Thyroid gland (tissue), 4 donors: ENCODE measurements at regions not wholly inside any gene's neighbourhood (a gene's known extent, or its start where the extent isn't known, plus 50 kb on each side); places are given as distances from the start of the nearest gene placed in this dataset.

Source experiments
- DNase-seq, 2 donors: peaks; one replicate each; pipeline ENCODE4 v3.0.0-alpha.2; 2019
- H3K27ac ChIP-seq, 3 donors: fragments of 200-600 bp; sonication (generic); 1 replicate in 2 of 3; 2 replicates in 1 of 3; pipeline ENCODE4 v1.5.1; 2016 to 2019; ENCODE audit warnings: mild to moderate bottlenecking in 1 of 3, moderate library complexity in 1 of 3
- H3K27me3 ChIP-seq: fragments of 200-600 bp; sonication (generic); one replicate; pipeline ENCODE4 v1.5.1; 2019
- H3K36me3 ChIP-seq, 2 donors: fragments of 200-600 bp; sonication (generic); one replicate each; pipeline ENCODE4 v1.5.1; 2016 to 2019
- H3K4me1 ChIP-seq, 2 donors: fragments of 200-600 bp; sonication (generic); one replicate each; pipeline ENCODE4 v1.5.1; 2017 to 2019
- H3K4me3 ChIP-seq, 3 donors: fragments of 200-600 bp; sonication (generic); replicated peaks in 1 of 3; 1 replicate in 2 of 3; 2 replicates in 1 of 3; pipeline ENCODE4 v1.5.1; 2016; ENCODE audit warnings: mild to moderate bottlenecking in 1 of 3
- H3K9me3 ChIP-seq: fragments of 200-600 bp; sonication (generic); one replicate; pipeline ENCODE4 v1.5.1; 2017
- CTCF ChIP-seq, 6 experiments: fragments of 200-600 bp in 3 of 6; fragments of 450-650 bp in 3 of 6; sonication (generic) in 3 of 6; IDR thresholded peaks; one replicate each; pipeline ENCODE4 v1.5.1; 2016 to 2019; ENCODE audit warnings: antibody characterized with exemption in 6 of 6, mild to moderate bottlenecking in 2 of 6, inconsistent platforms in 1 of 6, moderate library complexity in 1 of 6
- POLR2A ChIP-seq, 2 donors: fragments of 450-650 bp; IDR thresholded peaks; one replicate each; pipeline ENCODE4 v1.6.1; 2017; ENCODE audit warnings: antibody characterized with exemption in 2 of 2, mild to moderate bottlenecking in 2 of 2, moderate library complexity in 1 of 2
- WGBS, 2 donors: methylation state at CpG; one replicate each; pipeline ENCODE4 v1.1.5; 2017; 5-methylcytosine and 5-hydroxymethylcytosine counted together
- intact Hi-C: fragments of 100-400 bp; cut with DNase I; formaldehyde crosslinking; loops from one replicate; pipeline ENCODE4 v1.15.1; 2023

- H3K4me1 ChIP-seq: no peaks in the 10 kb centered on the region
- H3K36me3 ChIP-seq: no peaks in the 10 kb centered on the region
- intact Hi-C loops: no loop called here
- no peak overlapping the region for H3K4me3 ChIP-seq
- no peaks in the 10 kb centered on the region for H3K9me3 ChIP-seq
- WGBS, 2 donors: 69 to 79% methylated on average over 2 of the region's 2 CpGs
- DNase-seq: no peak
- H3K27me3 ChIP-seq: no peaks in the 10 kb centered on the region
- no peak for TF ChIP-seq POLR2A (IDR thresholded peaks at IDR 0.05)
- TF ChIP-seq CTCF (IDR thresholded peaks at IDR 0.05): no peak
- H3K27ac ChIP-seq: no peak overlapping the region
Observed at GRCh38 chr4:125940426-125940825, 625.7 kb downstream of the FAT4 start.

- Histone ChIP-seq H3K4me1 (no peaks in the 10 kb centered on the region), H3K9me3 (no peaks in the 10 kb centered on the region), H3K36me3 (no peaks in the 10 kb centered on the region), H3K27me3 (no peaks in the 10 kb centered on the region), H3K27ac (no peak overlapping the region), H3K4me3 (no peak overlapping the region)
- no peak for DNase-seq
- 94 to 98% methylated on average over 2 of the region's 2 CpGs for WGBS, 2 donors
- TF ChIP-seq POLR2A (IDR thresholded peaks at IDR 0.05): no peak
- no peak for TF ChIP-seq CTCF (IDR thresholded peaks at IDR 0.05)
- intact Hi-C loops: no loop called here
Observed at GRCh38 chr4:125944966-125945365, 630.2 kb downstream of the FAT4 start.

GRCh38 chr4:125948021-125948420 lies 633.3 kb downstream of the FAT4 start:
- TF ChIP-seq CTCF (IDR thresholded peaks at IDR 0.05): no peak
- no peak for TF ChIP-seq POLR2A (IDR thresholded peaks at IDR 0.05)
- H3K36me3 ChIP-seq: no peaks in the 10 kb centered on the region
- intact Hi-C loops: no loop called here
- peaks cover 4 to 7% of the 10 kb centered on the region in 2 donors for H3K4me1 ChIP-seq
- 70 to 75% methylated on average over 4 of the region's 4 CpGs for WGBS, 2 donors
- DNase-seq: no peak
- no peak overlapping the region for H3K4me3 ChIP-seq
- H3K27ac ChIP-seq: no peak overlapping the region
- no peaks in the 10 kb centered on the region for H3K27me3 ChIP-seq
- H3K9me3 ChIP-seq: no peaks in the 10 kb centered on the region

GRCh38 chr4:125951261-125951887 lies 636.6 kb downstream of the FAT4 start:
- peaks cover 4 to 7% of the 10 kb centered on the region in 2 donors for H3K4me1 ChIP-seq
- H3K27ac ChIP-seq: no peak overlapping the region
- no peaks in the 10 kb centered on the region for H3K27me3 ChIP-seq
- intact Hi-C loops: no loop called here
- no peak for TF ChIP-seq CTCF (IDR thresholded peaks at IDR 0.05)
- no peak for DNase-seq
- no peaks in the 10 kb centered on the region for H3K36me3 ChIP-seq
- no peaks in the 10 kb centered on the region for H3K9me3 ChIP-seq
- H3K4me3 ChIP-seq: no peak overlapping the region
- WGBS, 2 donors: 21 to 25% methylated on average over 1 of the region's 1 CpG

GRCh38 chr4:125952631-125953030 lies 637.9 kb downstream of the FAT4 start:
- Histone ChIP-seq H3K4me1 (peaks cover 4 to 7% of the 10 kb centered on the region in 2 donors), H3K9me3 (no peaks in the 10 kb centered on the region), H3K27me3 (no peaks in the 10 kb centered on the region), H3K36me3 (no peaks in the 10 kb centered on the region), H3K27ac (no peak overlapping the region), H3K4me3 (no peak overlapping the region)
- DNase-seq: no peak
- intact Hi-C loops: no loop called here
- TF ChIP-seq POLR2A (IDR thresholded peaks at IDR 0.05): no peak
- no peak for TF ChIP-seq CTCF (IDR thresholded peaks at IDR 0.05)
